ENCODE measurements at regions not wholly inside any gene's neighbourhood (a gene's known extent, or its start where the extent isn't known, plus 50 kb on each side); places are given as distances from the start of the nearest gene placed in this dataset.

- TF ChIP-seq TAF1 (IDR thresholded peaks at IDR 0.05; ENCODE audit: low read depth) (no peak), CEBPB (IDR thresholded peaks at IDR 0.05) (no peak), RAD21 (IDR thresholded peaks at IDR 0.05; ENCODE audit: low read depth) (no peak), TEAD4 (IDR thresholded peaks at IDR 0.05) (no peak), EP300 (IDR thresholded peaks at IDR 0.05; ENCODE audit: borderline replicate concordance) (no peak), NFIC (IDR thresholded peaks at IDR 0.05) (no peak), TCF12 (IDR thresholded peaks at IDR 0.05; ENCODE audit: low read depth) (no peak)
- TF ChIP-seq, protein P1, sequence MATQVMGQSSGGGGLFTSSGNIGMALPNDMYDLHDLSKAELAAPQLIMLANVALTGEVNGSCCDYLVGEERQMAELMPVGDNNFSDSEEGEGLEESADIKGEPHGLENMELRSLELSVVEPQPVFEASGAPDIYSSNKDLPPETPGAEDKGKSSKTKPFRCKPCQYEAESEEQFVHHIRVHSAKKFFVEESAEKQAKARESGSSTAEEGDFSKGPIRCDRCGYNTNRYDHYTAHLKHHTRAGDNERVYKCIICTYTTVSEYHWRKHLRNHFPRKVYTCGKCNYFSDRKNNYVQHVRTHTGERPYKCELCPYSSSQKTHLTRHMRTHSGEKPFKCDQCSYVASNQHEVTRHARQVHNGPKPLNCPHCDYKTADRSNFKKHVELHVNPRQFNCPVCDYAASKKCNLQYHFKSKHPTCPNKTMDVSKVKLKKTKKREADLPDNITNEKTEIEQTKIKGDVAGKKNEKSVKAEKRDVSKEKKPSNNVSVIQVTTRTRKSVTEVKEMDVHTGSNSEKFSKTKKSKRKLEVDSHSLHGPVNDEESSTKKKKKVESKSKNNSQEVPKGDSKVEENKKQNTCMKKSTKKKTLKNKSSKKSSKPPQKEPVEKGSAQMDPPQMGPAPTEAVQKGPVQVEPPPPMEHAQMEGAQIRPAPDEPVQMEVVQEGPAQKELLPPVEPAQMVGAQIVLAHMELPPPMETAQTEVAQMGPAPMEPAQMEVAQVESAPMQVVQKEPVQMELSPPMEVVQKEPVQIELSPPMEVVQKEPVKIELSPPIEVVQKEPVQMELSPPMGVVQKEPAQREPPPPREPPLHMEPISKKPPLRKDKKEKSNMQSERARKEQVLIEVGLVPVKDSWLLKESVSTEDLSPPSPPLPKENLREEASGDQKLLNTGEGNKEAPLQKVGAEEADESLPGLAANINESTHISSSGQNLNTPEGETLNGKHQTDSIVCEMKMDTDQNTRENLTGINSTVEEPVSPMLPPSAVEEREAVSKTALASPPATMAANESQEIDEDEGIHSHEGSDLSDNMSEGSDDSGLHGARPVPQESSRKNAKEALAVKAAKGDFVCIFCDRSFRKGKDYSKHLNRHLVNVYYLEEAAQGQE (IDR thresholded peaks at IDR 0.05; ENCODE audit: low read depth): no peak
- TF ChIP-seq, protein P2, sequence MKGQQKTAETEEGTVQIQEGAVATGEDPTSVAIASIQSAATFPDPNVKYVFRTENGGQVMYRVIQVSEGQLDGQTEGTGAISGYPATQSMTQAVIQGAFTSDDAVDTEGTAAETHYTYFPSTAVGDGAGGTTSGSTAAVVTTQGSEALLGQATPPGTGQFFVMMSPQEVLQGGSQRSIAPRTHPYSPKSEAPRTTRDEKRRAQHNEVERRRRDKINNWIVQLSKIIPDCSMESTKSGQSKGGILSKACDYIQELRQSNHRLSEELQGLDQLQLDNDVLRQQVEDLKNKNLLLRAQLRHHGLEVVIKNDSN (IDR thresholded peaks at IDR 0.05): no peak
- TF ChIP-seq, protein P3, sequence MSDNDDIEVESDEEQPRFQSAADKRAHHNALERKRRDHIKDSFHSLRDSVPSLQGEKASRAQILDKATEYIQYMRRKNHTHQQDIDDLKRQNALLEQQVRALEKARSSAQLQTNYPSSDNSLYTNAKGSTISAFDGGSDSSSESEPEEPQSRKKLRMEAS (IDR thresholded peaks at IDR 0.05): no peak
Measured at GRCh38 chr21:24823247-24823646, 784.0 kb downstream of the MRPL39 start.
